ENCODE measurements at regions not wholly inside any gene's neighbourhood (a gene's known extent, or its start where the extent isn't known, plus 50 kb on each side); places are given as distances from the start of the nearest gene placed in this dataset.
A peak's percentile ranks its signal among the peaks of the same experiment; 100 is the strongest.
"Not testable (repeated sequence)": the region's sequence is repeated elsewhere in the genome, so short reads cannot be mapped to it uniquely, and the experiment has no call there.

DNA sequence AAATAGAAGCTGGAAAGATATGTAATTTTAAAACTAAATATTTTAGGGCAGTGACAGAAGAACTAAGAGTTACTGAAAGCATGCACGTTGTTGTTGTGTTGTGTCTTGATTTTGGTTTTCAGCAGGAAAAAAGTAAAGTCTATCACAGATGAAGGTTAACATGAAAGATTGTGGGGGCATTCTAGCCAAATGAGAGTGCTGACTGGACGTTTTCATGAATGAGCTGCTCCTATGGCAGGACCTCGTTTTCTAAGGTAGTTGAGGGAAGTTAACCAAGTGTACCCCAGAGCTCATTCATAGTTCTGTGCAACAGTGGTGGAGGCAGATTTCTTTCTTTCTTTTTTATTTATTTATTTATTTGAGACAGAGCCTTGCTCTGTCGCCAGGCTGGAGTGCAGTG lies 194.6 kb upstream of the IRS2 start:
- no peak for FAIRE-seq

DNA sequence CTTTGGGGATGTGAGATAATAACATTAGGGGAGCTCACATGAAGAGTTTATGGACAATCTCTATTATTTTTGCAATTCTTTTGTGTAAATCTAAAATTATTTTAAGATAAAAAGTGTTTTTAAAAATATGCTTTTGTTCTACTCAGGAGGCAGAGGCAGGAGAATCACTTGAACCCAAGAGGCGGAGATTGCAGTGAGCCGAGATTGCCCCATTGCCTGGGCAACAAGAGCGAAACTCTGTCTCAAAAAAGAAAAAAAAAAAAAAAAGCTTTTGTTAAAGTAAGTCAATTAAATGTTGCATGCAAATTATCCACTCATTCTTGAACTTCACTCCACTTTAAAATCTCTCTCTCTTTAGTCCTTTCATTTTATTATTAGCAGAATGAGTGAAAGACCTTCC lies 193.3 kb upstream of the IRS2 start:
- FAIRE-seq; DNase-seq (ENCODE audit: low spot score): not testable (repeated sequence)

More for the DNA sequence above, 194.6 kb upstream of the IRS2 start:
- no peak for DNase-seq (ENCODE audit: low spot score)

DNA sequence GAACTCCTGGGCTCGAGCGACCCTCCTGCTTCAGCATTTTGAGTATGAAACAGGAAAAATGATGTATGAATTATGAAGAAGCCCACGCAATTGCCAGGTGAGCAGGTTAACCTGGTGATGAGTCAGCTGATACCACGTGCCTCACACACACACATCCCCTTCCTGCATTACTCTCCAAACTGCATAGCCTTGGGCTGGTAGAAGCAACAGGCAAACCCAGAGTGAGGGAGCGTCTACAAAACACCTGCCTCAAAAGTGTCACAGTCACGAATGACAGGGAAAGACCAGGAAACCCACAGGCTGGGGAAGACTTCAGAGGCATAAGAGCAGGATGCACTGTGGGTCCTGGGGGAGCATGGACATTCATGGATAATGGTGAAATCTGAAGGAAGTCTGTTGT lies 192.8 kb upstream of the IRS2 start:
- no peak for FAIRE-seq
- DNase-seq (ENCODE audit: low spot score): no peak

DNA sequence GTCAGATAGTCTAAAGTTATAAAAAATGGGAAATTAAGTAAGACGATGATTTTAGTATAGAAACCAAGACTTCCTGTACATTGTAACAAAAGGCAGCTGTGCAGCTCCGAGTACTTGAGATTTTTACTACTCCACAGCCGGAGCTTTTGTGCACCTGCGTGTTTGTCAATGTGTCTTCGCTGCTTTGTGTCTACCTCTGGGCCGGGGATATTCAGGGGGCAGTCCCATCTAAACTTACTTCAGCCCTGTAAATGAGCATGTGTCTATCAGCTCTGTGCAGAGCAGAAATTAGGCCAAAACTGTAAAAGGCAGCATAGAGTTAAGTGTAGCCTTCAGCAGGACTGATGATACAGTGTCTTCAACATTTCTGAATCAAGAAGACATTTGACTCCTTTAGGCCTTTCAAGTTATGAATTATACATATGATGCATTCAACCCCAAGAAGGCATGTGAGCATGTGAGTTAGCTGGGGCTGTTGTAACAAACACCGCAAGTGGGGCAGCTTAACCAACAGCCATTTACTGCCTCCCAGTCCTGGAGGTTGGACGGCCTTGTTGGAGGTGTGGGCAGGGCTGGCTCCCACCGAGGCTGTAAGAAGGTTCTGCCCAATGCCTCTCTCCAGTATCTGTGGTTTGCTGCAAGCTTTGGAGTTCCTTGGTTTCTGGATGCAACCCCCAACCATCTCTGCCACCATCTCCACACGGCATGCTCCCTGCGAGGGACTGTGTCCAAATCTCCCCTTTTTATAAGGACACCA lies 191.0 kb upstream of the IRS2 start:
- FAIRE-seq (no peak), DNase-seq (ENCODE audit: low spot score) (no peak)

DNA sequence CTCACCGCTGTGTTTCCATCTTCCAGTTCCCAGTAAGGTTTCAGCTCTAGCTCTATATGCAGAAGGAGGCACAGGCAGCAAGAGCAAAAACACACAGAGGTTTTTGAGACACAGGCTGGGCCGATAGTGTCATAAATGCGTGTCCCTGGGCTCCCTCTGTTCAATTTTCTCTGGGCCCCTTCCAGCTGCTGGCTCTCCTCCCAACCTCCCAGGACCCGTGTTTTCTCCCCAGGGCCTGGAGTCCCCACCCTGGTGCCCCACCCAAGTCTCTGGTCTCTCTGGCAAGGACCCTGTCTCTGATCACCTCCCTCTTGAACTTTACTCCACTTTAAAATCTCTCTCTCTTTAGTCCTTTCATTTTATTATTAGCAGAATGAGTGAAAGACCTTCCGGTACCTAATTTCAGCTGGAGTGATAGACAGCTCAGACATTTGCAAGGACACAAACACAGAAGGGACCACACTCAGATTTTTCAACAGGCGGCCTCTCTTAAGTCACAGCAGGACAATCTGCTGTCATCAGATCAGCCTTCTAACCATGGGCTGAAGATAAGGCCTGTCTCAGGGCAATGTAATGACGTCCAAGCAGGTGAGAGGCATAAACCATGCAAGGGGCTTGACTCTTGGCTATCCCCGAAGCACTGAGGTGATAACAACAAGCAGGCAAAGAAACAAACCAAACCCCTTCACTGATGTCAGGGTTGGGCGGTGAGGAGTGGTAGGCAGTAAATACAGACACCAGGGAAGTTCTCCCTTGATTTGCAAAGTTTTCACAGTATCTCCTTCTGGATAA lies 190.0 kb upstream of the IRS2 start:
- DNase-seq (ENCODE audit: low spot score) (no peak), FAIRE-seq (no peak)

DNA sequence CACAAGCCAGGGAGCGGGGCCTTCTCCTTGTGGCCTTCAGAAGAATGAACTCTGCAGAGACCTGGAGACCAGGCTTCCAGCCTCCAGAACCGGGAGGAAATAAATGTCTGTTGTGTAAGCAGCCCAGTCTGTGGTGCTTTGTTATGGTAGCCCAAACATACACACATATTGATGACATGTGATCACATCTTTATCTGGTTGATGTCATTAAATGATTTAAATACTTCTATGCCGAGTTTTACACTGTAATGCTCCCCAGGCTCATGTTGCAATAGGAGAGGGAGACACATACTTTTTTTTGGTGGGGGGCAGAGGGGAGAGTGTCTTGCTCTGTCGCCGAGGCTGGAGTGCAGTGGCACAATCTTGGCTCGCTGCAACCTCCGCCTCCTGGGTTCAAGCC lies 188.0 kb upstream of the IRS2 start:
- DNase-seq (ENCODE audit: low spot score): no peak
- FAIRE-seq: no peak

DNA sequence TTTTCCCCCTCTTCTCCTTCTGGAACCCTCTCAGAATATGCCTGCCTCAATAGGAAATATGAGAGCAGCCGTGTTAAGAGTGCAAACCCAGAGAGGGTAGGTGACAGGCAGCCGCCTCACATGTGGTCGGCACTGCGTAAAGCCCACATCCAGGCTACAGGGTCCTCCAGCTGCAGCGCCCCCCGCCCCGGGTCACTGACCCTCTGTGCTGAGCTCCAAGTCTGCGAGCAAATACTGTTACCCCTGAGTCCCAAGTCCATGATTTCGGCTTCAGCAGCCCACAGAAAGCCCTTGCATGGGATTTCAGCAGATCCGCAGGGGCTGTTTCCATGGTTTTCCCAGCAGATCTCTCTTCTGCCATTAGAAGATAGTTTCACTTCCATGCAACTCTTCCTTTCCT lies 186.9 kb upstream of the IRS2 start:
- no peak for FAIRE-seq
- DNase-seq (ENCODE audit: low spot score): no peak

DNA sequence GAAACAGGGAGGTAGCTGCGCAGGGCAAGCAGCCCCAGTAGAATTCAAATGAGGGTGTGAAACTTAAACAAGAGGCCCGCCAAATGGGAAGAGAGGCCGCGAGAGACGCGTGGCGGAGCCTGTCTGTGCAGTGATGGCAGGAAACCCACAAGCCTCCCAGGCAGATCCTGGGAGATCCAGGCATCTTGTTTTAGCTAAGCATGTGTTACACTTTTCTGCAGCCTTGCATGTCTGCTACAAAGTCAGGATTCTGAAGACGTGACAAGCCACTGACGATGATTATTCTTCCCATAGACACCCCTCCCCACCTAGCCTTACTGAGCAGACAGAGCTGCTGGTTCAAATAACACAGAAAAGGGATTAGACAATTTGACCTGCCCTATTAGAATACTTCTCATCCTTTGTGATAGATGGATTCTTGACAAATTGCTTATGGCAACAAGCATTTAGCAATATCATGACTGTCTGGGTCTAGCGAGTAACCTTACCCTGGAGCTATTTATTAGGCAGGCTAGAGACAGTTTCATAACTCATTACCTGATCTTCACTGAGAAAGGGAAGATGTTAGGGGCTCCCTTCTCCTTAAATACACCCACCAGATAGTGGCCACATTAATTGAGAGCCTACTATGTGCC lies 185.2 kb upstream of the IRS2 start:
- DNase-seq (ENCODE audit: low spot score) (no peak), FAIRE-seq (no peak)

DNA sequence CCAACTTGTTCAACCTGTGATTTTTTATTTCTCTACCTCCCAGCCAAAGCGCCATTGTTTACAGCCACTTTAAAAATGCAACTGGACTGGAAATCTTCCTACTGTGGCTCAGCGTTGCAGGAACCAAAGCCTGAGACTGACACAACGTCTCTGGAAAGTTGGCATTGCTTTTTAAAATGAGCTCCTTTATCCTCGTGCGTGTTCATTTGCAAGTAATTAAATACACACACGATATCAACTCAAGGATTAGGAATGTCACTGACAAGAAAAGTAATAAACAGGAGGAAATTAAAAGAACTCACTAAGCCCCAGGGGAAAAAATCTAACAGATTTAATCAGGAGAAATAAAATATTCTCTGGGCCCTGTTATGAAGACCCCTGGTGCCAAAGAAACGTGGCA lies 184.6 kb upstream of the IRS2 start:
- DNase-seq (ENCODE audit: low spot score) (no peak), FAIRE-seq (no peak)

DNA sequence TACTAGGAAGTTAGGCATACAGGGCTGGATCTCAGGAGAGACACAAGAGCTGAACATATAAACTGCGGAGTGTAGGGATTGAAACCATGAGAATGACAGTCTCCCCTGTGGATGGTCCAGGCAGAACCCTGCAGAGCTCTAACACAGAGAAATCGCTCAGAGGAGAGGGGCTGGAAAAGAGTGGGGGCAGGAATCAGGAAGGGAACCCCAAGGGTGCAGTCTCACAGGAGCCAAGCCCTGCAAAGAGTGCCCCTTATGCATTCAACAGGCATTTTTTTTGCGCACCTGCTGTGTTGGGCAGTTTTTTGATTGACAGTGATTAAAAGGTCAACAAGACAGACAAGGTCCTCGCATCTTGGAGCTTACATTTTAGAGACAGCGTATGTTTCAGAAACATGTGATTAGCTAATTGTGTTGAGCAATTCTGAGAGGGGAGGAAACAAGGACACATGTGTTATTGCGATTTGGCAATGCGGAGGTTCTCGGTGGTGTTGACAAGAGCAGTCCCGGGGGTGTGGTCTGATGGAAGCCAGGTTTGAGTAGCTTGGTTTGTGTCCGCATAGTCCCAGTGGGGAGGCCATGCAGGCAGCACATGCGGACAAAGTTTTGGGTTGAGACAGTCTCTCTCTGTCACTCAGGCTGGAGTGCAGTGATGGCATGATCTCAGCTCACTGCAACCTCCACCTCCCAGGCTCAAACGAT lies 182.6 kb upstream of the IRS2 start:
- no peak for DNase-seq (ENCODE audit: low spot score)
- no peak for FAIRE-seq

DNA sequence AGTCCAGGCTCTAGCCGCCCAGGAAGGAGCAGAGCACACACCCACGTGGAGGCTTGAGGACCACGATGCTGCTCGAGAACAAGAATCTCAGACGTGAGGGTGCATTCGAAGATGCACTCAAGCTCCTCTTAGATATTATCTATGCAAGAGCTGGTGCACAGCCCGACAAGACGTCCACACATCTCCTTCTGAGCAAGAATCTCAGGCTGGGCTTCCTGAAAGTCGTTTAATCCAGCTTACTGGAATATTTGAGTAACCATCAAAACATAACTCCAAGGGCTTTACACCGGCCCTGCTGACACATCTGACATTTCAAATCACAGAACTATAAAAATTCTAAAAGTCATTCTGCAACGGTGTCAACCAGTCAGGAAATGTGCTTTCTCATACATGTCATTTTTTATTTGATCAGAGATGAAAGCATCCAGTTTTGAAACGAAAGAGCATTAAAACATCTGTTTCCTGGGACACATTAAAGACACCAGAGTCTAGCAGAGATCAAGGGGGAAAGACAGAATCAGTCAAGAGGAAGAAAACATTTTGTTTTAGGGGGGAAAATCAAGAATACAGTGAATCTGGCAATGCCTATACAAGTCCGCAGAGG lies 177.7 kb upstream of the IRS2 start:
- FAIRE-seq: no peak
- DNase-seq (ENCODE audit: low spot score): no peak

DNA sequence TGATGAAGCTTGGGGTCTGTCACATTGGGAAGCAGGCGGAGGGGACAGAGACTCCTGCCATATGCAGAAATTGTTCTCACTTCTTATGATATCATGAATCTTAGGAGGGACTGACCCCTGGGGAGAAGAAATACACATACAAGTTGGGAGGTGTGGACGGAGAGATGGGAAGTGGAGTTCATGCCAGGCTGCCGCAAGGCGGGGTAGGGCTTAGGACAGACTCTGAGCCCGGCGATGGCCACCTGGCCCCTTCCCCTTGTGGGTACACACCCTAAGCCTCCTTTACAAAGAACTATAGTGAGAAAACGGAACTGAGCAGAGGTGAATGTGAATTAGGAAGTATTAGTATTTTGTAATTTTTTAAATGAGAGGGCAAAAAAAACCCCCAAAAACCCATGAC lies 177.0 kb upstream of the IRS2 start:
- DNase-seq (ENCODE audit: low spot score): no peak
- no peak for FAIRE-seq

DNA sequence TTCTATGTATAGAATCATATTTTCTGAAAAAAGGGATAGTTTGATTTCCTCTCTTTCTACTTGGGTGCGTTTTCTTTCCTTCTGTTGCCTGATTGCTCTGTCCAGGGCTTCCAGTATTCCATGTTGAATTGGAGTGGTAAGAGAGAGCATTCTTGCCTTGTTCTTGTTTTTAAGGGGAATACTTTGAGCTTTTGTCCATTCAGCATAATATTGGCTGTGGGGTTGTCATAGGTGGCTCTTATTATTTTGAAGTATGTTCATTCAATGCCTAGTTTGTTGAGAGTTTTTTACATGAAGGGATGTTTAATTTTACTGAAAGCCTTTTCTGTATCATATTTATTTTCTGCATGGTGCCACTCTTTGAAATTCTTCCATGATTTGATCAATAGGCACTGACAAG lies 173.5 kb upstream of the IRS2 start:
- DNase-seq (ENCODE audit: low spot score): no peak
- FAIRE-seq: no peak

DNA sequence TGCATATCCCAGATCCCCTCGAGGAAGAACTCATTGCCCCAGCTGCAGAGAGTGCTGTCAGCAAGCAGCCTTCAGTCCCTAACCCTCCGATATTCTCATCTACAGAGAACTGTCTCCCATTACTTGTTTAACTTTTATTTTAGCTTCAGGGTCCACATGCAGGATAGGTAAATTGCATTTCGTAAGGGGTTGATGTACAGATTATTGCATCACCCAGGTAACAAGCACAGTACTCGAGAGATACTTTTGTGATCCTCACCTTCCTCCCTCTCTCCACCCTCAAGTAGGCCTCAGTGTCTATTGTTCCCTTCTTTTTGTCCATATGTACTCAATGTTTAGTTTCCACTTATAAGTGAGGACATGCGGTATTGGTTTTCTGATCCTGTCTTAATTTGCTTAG lies 171.5 kb upstream of the IRS2 start:
- FAIRE-seq (no peak), DNase-seq (ENCODE audit: low spot score) (no peak)

DNA sequence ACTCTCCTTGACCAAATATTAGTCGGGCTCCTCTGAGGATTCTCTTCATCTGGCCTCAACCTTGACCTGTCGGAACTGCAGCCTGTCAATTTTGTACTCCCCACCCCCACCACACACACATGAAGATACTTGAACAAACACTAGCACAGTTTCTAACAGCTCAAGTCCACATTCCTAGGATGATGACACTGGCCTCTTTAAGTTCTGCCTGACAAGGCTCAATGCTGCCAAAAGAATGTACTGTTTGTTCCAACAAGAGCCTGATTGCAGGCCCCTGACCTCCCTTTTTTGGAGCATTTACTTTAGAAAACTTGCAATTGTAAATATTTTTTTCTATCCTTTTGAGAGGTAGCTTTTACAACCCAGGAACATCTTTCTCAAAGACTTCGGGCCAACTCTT lies 169.2 kb upstream of the IRS2 start:
- FAIRE-seq (no peak), DNase-seq (ENCODE audit: low spot score) (no peak)

DNA sequence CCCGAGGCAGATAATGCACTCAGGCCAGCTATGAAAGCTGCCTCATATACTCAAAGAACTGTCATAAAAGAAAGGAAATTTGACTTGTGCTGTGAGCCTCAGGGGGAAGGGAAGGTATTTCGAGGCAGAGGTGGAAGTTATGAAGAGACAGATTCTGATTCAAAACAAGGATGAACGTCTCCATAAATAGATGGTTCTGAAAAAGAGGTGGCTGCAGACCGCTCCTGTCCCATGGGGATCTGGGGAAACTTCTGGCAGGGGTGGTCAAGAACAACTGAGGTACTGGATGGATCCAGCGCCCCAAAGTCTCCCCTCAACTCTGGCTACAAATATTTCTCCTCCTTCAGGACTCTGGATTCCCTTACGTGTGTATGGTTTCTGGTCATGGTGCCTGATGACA lies 168.1 kb upstream of the IRS2 start:
- FAIRE-seq (no peak), DNase-seq (ENCODE audit: low spot score) (no peak)

DNA sequence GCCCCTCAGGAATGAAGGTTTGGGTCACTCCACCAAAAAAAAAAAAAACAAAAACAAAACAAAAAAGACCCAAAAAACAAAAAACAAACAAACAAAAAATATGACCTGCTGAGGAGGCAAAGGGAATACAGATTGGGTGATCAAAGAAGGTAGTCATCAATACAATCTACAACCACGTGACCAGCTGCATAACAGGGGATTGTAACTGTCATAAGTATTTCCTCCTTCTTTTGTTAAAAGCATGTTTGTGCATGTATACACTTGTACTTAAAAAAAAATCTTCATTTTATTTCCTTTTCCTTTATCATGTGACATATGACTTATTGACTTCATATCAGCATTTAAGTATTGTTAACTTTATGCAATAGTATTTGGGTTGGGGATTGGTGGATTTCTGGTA lies 165.1 kb upstream of the IRS2 start:
- FAIRE-seq (no peak), DNase-seq (ENCODE audit: low spot score) (no peak)

DNA sequence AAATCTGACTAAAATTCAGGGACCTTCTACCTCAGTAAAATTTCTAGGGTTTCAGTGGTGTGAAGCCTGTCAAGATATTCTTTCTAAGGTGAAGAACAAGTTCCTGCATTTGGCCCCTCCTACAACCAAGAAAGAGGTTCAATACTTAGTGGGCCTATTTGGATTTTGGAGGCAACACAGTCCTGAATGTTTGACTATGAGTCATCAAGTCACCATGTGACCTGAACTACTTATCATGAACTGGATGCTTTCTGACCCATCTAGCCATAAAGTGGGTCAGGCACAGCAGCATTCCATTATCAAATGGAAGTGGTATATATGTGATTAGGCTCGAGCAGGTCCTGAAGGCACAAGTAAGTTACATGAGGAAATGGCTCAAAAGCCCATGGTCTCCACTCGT lies 163.0 kb upstream of the IRS2 start:
- DNase-seq (ENCODE audit: low spot score) (no peak), FAIRE-seq (no peak)

DNA sequence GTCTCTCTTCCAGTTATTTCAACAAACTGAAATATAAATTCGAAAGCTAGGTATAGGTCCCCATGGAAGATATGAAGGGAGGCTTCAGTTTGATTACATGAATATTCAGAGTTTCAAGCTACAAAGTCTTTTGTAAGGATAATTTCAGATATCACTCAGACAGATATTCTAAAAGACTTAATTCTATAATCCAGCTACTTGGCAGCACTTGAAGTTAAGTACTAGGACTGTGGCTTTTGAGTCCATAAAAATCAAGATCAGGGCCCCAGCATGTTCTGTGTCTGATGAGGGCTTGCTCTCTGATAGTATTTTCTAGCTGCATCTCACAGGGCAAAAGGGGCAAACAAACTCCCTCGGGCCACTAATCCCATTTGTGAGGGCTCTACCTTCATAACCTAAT lies 160.6 kb upstream of the IRS2 start:
- FAIRE-seq (no peak), DNase-seq (ENCODE audit: low spot score) (no peak)

DNA sequence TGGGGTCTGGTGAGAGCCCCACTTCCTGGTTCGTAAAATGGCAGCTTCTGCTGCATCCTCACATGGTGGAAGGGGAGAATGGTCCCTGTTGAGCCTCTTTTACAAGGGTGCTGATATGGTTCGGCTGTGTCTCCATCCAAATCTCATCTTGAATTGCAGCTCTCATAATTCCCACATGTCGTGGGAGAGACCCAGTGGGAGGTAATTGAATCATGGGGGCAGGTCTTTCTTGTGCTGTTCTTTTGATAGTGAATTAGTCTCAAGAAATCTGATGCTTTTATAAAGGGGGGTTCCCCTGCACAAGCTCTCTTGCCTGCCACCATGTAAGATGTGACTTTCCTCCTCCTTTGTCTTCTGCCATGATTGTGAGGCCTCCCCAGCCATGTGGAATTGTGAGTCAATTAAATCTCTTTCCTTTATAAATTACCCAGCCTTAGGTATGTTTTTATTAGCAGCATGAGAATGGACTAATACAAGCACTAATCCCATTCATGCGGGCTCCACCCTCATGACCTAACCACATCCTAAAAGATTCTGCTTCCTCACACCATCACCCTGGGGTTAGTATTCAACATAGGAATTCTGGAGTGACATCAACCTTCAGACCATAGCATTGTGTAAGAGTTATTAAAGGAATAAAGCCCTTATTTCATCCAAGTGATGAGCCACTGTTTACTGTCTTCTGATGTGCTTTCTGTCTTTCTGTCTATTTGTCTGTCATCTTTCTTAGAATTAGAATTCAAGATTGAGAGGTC lies 159.0 kb upstream of the IRS2 start:
- DNase-seq (ENCODE audit: low spot score) (peak; percentile 67), FAIRE-seq (peak; percentile 41)

DNA sequence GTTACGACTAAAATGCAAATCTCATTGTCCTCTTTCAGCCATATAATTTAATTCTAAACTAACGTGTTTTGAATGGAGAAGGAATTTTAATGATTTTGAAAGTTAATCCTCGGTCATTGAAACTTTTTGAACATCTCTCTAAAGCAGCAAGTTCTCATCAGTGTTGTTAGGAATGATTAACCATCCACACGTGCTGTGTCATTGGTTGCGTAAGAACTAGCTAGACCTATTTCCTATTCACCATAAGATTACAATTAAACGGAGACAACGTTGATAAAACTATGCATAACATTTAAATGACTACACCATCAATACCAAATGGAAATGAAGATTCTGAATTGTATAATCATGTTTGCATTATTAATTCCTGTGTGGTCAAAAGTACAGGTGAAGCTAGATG lies 155.6 kb upstream of the IRS2 start:
- DNase-seq (ENCODE audit: low spot score) (no peak), FAIRE-seq (no peak)

All from RCC 7860 (cell line).